ENCODE measurements at regions not wholly inside any gene's neighbourhood (a gene's known extent, or its start where the extent isn't known, plus 50 kb on each side); places are given as distances from the start of the nearest gene placed in this dataset.

GRCh38 chr5:61252643-61252925 is 79.5 kb upstream of the ZSWIM6 start:
- no peak for TF ChIP-seq GATA1 (IDR thresholded peaks at IDR 0.05; ENCODE audit: low read depth, low read length)
- no peak for TF ChIP-seq POLR2A (IDR thresholded peaks at IDR 0.05; ENCODE audit: low read length)
- DNase-seq: no peak

GRCh38 chr5:61253547-61253946 is 78.5 kb upstream of the ZSWIM6 start:
- DNase-seq: no peak
- TF ChIP-seq GATA1 (IDR thresholded peaks at IDR 0.05; ENCODE audit: low read depth, low read length): no peak
- TF ChIP-seq POLR2A (IDR thresholded peaks at IDR 0.05; ENCODE audit: low read length): no peak

- no peak for DNase-seq
- no peak for TF ChIP-seq GATA1 (IDR thresholded peaks at IDR 0.05; ENCODE audit: low read depth, low read length)
- no peak for TF ChIP-seq POLR2A (IDR thresholded peaks at IDR 0.05; ENCODE audit: low read length)
These were observed 77.0 kb upstream of the ZSWIM6 start for GRCh38 chr5:61254969-61255555.

- DNase-seq: no peak
- TF ChIP-seq POLR2A (IDR thresholded peaks at IDR 0.05; ENCODE audit: low read length) (no peak), GATA1 (IDR thresholded peaks at IDR 0.05; ENCODE audit: low read depth, low read length) (no peak)
These were observed 75.6 kb upstream of the ZSWIM6 start for GRCh38 chr5:61256474-61256873.

GRCh38 chr5:61257421-61257820 is 74.6 kb upstream of the ZSWIM6 start:
- TF ChIP-seq POLR2A (IDR thresholded peaks at IDR 0.05; ENCODE audit: low read length) (no peak), GATA1 (IDR thresholded peaks at IDR 0.05; ENCODE audit: low read depth, low read length) (no peak)
- no peak for DNase-seq

GRCh38 chr5:61261136-61261535 is 70.9 kb upstream of the ZSWIM6 start:
- DNase-seq: no peak
- TF ChIP-seq GATA1 (IDR thresholded peaks at IDR 0.05; ENCODE audit: low read depth, low read length) (no peak), POLR2A (IDR thresholded peaks at IDR 0.05; ENCODE audit: low read length) (no peak)

- TF ChIP-seq POLR2A (IDR thresholded peaks at IDR 0.05; ENCODE audit: low read length) (no peak), GATA1 (IDR thresholded peaks at IDR 0.05; ENCODE audit: low read depth, low read length) (no peak)
- DNase-seq: no peak
These were observed 70.0 kb upstream of the ZSWIM6 start for GRCh38 chr5:61262080-61262479.

- TF ChIP-seq POLR2A (IDR thresholded peaks at IDR 0.05; ENCODE audit: low read length) (no peak), GATA1 (IDR thresholded peaks at IDR 0.05; ENCODE audit: low read depth, low read length) (no peak)
- DNase-seq: no peak
These were observed 69.0 kb upstream of the ZSWIM6 start for GRCh38 chr5:61263072-61263471.

- TF ChIP-seq GATA1 (IDR thresholded peaks at IDR 0.05; ENCODE audit: low read depth, low read length): no peak
- no peak for TF ChIP-seq POLR2A (IDR thresholded peaks at IDR 0.05; ENCODE audit: low read length)
- no peak for DNase-seq
These were observed 68.3 kb upstream of the ZSWIM6 start for GRCh38 chr5:61263561-61264272.

- TF ChIP-seq GATA1 (IDR thresholded peaks at IDR 0.05; ENCODE audit: low read depth, low read length): no peak
- TF ChIP-seq POLR2A (IDR thresholded peaks at IDR 0.05; ENCODE audit: low read length): no peak
- no peak for DNase-seq
These were observed 67.8 kb upstream of the ZSWIM6 start for GRCh38 chr5:61264273-61264661.

- TF ChIP-seq GATA1 (IDR thresholded peaks at IDR 0.05; ENCODE audit: low read depth, low read length) (no peak), POLR2A (IDR thresholded peaks at IDR 0.05; ENCODE audit: low read length) (no peak)
- no peak for DNase-seq
These were observed 64.9 kb upstream of the ZSWIM6 start for GRCh38 chr5:61267116-61267515.

- TF ChIP-seq POLR2A (IDR thresholded peaks at IDR 0.05; ENCODE audit: low read length): no peak
- no peak for TF ChIP-seq GATA1 (IDR thresholded peaks at IDR 0.05; ENCODE audit: low read depth, low read length)
These were observed 63.2 kb upstream of the ZSWIM6 start for GRCh38 chr5:61268871-61269270.

GRCh38 chr5:61270510-61271165 is 61.4 kb upstream of the ZSWIM6 start:
- TF ChIP-seq POLR2A (IDR thresholded peaks at IDR 0.05; ENCODE audit: low read length) (no peak), GATA1 (IDR thresholded peaks at IDR 0.05; ENCODE audit: low read depth, low read length) (no peak)
- DNase-seq: no peak

More at GRCh38 chr5:61268871-61269270, 63.2 kb upstream of the ZSWIM6 start:
- DNase-seq: no peak

GRCh38 chr5:61272688-61273087 is 59.4 kb upstream of the ZSWIM6 start:
- no peak for TF ChIP-seq POLR2A (IDR thresholded peaks at IDR 0.05; ENCODE audit: low read length)
- TF ChIP-seq GATA1 (IDR thresholded peaks at IDR 0.05; ENCODE audit: low read depth, low read length): no peak
- DNase-seq: no peak

Data from erythroblast (primary cell).